IPS DF 6.9 (cell line): ENCODE measurements at regions not wholly inside any gene's neighbourhood (a gene's known extent, or its start where the extent isn't known, plus 50 kb on each side); places are given as distances from the start of the nearest gene placed in this dataset.

ENCODE experiments used
- DNase-seq: peaks from one replicate; pipeline ENCODE4 v3.0.0-alpha.2; 2013; ENCODE audit warnings: low read depth, low spot score
- H3K27ac ChIP-seq: one replicate; pipeline ENCODE4 v1.5.1; 2013; ENCODE audit warnings: low read length, control low read depth
- H3K27me3 ChIP-seq: 2 replicates; pipeline ENCODE4 v1.6.1; 2013; ENCODE audit warnings: mild to moderate bottlenecking, low read length; ENCODE audit not compliant: control insufficient read depth, insufficient read depth
- H3K36me3 ChIP-seq: 2 replicates; pipeline ENCODE4 v1.6.1; 2013; ENCODE audit warnings: low read length; ENCODE audit not compliant: control insufficient read depth, insufficient read depth
- H3K4me1 ChIP-seq: 2 replicates; pipeline ENCODE4 v1.6.1; 2013; ENCODE audit warnings: low read length; ENCODE audit not compliant: control insufficient read depth, insufficient read depth
- H3K4me3 ChIP-seq: 2 replicates; pipeline ENCODE4 v1.5.1; 2013; ENCODE audit warnings: mild to moderate bottlenecking, low read length
- H3K9me3 ChIP-seq: 2 replicates; pipeline ENCODE4 v1.6.1; 2013; ENCODE audit warnings: low read length, inconsistent platforms; ENCODE audit not compliant: control insufficient read depth, insufficient read depth
- WGBS: extraction: QIAGEN DNeasy Blood & Tissue Kit; methylation state at CpG from one replicate; pipeline ENCODE4 v1.1.7; 2013; ENCODE audit warnings: mixed read lengths, missing lambda C conversion rate; ENCODE audit not compliant: insufficient read length, insufficient coverage; 5-methylcytosine and 5-hydroxymethylcytosine counted together

GRCh38 chr14:95456281-95456680 lies 60.2 kb downstream of the SYNE3 start:
- 0 out of 2 replicates have a peak, but pooled peaks cover 4% of the 10 kb centered on the region for H3K4me1 ChIP-seq
- no peaks in the 10 kb centered on the region for H3K9me3 ChIP-seq
- no peak for DNase-seq
- no peaks in the 10 kb centered on the region for H3K27me3 ChIP-seq
- H3K27ac ChIP-seq = no peak overlapping the region
- WGBS = no CpG with 5 or more reads among the region's 8 CpGs
- H3K36me3 ChIP-seq = no peaks in the 10 kb centered on the region
- H3K4me3 ChIP-seq = no peak overlapping the region

- no CpG with 5 or more reads among the region's 17 CpGs for WGBS
- no peaks in the 10 kb centered on the region for H3K36me3 ChIP-seq
- H3K9me3 ChIP-seq = no peaks in the 10 kb centered on the region
- no peaks in the 10 kb centered on the region for H3K4me1 ChIP-seq
- DNase-seq = no peak
- H3K4me3 ChIP-seq = no peak overlapping the region
- no peak overlapping the region for H3K27ac ChIP-seq
- H3K27me3 ChIP-seq = no peaks in the 10 kb centered on the region
Measured at GRCh38 chr14:95455246-95455645, 61.2 kb downstream of the SYNE3 start.

- no peak for DNase-seq
- Histone ChIP-seq H3K4me1 (no peaks in the 10 kb centered on the region), H3K36me3 (no peaks in the 10 kb centered on the region), H3K27me3 (no peaks in the 10 kb centered on the region), H3K4me3 (no peak overlapping the region), H3K9me3 (no peaks in the 10 kb centered on the region), H3K27ac (no peak overlapping the region)
- WGBS = no CpG with 5 or more reads among the region's 1 CpG
Measured at GRCh38 chr14:95453713-95453980, 62.8 kb downstream of the SYNE3 start.

- H3K9me3 ChIP-seq = no peaks in the 10 kb centered on the region
- no CpG with 5 or more reads among the region's 10 CpGs for WGBS
- DNase-seq = no peak
- no peaks in the 10 kb centered on the region for H3K36me3 ChIP-seq
- no peaks in the 10 kb centered on the region for H3K27me3 ChIP-seq
- H3K27ac ChIP-seq = no peak overlapping the region
- H3K4me1 ChIP-seq = no peaks in the 10 kb centered on the region
- H3K4me3 ChIP-seq = no peak overlapping the region
Measured at GRCh38 chr14:95452893-95453712, 63.3 kb downstream of the SYNE3 start.

- DNase-seq = no peak
Measured at GRCh38 chr14:95452176-95452892, 64.1 kb downstream of the SYNE3 start.

GRCh38 chr14:95449131-95449530 lies 67.3 kb downstream of the SYNE3 start:
- H3K27ac ChIP-seq = no peak overlapping the region
- no peaks in the 10 kb centered on the region for H3K27me3 ChIP-seq
- H3K36me3 ChIP-seq = no peaks in the 10 kb centered on the region
- WGBS = no CpG with 5 or more reads among the region's 11 CpGs
- DNase-seq = no peak
- H3K9me3 ChIP-seq = no peaks in the 10 kb centered on the region
- no peaks in the 10 kb centered on the region for H3K4me1 ChIP-seq
- no peak overlapping the region for H3K4me3 ChIP-seq

More at GRCh38 chr14:95452176-95452892, 64.1 kb downstream of the SYNE3 start:
- Histone ChIP-seq H3K27ac (no peak overlapping the region), H3K36me3 (no peaks in the 10 kb centered on the region), H3K4me3 (no peak overlapping the region), H3K4me1 (no peaks in the 10 kb centered on the region), H3K27me3 (no peaks in the 10 kb centered on the region), H3K9me3 (no peaks in the 10 kb centered on the region)
- no CpG with 5 or more reads among the region's 18 CpGs for WGBS

GRCh38 chr14:95446470-95446869 lies 70.0 kb downstream of the SYNE3 start:
- Histone ChIP-seq H3K27ac (no peak overlapping the region), H3K9me3 (no peaks in the 10 kb centered on the region), H3K4me3 (no peak overlapping the region), H3K27me3 (no peaks in the 10 kb centered on the region), H3K36me3 (no peaks in the 10 kb centered on the region), H3K4me1 (no peaks in the 10 kb centered on the region)
- no peak for DNase-seq
- no CpG with 5 or more reads among the region's 4 CpGs for WGBS

GRCh38 chr14:95445676-95446075 lies 70.8 kb downstream of the SYNE3 start:
- DNase-seq = no peak
- no peak overlapping the region for H3K4me3 ChIP-seq
- H3K27me3 ChIP-seq = no peaks in the 10 kb centered on the region
- H3K9me3 ChIP-seq = no peaks in the 10 kb centered on the region
- WGBS = no CpG with 5 or more reads among the region's 6 CpGs
- H3K27ac ChIP-seq = no peak overlapping the region
- H3K4me1 ChIP-seq = no peaks in the 10 kb centered on the region
- no peaks in the 10 kb centered on the region for H3K36me3 ChIP-seq

- no CpG with 5 or more reads among the region's 3 CpGs for WGBS
Measured at GRCh38 chr14:95445161-95445560, 71.3 kb downstream of the SYNE3 start.

GRCh38 chr14:95444132-95445129 lies 72.0 kb downstream of the SYNE3 start:
- Histone ChIP-seq H3K4me1 (no peaks in the 10 kb centered on the region), H3K27ac (no peak overlapping the region), H3K36me3 (no peaks in the 10 kb centered on the region), H3K9me3 (no peaks in the 10 kb centered on the region), H3K27me3 (no peaks in the 10 kb centered on the region), H3K4me3 (no peak overlapping the region)
- no CpG with 5 or more reads among the region's 16 CpGs for WGBS
- no peak for DNase-seq

More at GRCh38 chr14:95445161-95445560, 71.3 kb downstream of the SYNE3 start:
- no peaks in the 10 kb centered on the region for H3K27me3 ChIP-seq
- no peak overlapping the region for H3K4me3 ChIP-seq
- H3K4me1 ChIP-seq = no peaks in the 10 kb centered on the region
- no peak overlapping the region for H3K27ac ChIP-seq
- H3K9me3 ChIP-seq = no peaks in the 10 kb centered on the region
- no peaks in the 10 kb centered on the region for H3K36me3 ChIP-seq
- no peak for DNase-seq
